Activated CD8-positive, alpha-beta T cell treated with anti-CD3 and anti-CD28 coated beads for 36 hours (primary cell): ENCODE measurements at regions not wholly inside any gene's neighbourhood (a gene's known extent, or its start where the extent isn't known, plus 50 kb on each side); places are given as distances from the start of the nearest gene placed in this dataset.

ENCODE experiments used
- ATAC-seq: fragments of 200-7000 bp; cut with Tn5 transposase; one replicate; pipeline ENCODE4 v1.10.0; 2021; ENCODE audit warnings: mild to moderate bottlenecking, moderate library complexity
- CTCF ChIA-PET: fragments of 350-600 bp; sonication (Branson Sonifier 250); formaldehyde crosslinking; loops from one replicate; lab custom pipeline; 2021; ENCODE audit warnings: antibody characterized with exemption; lab: Charles Lee
- POLR2A ChIA-PET: fragments of 350-600 bp; sonication (Branson Sonifier 250); formaldehyde crosslinking; loops from one replicate; lab custom pipeline; 2021; ENCODE audit warnings: antibody characterized with exemption; lab: Charles Lee
- DNase-seq: peaks from one replicate; pipeline ENCODE4 v3.0.0-alpha.2; 2020
- H3K27ac Mint-ChIP-seq: one replicate; pipeline ENCODE4 v1.8.0; 2021; ENCODE audit warnings: mild to moderate bottlenecking, mixed read lengths
- H3K27me3 Mint-ChIP-seq: one replicate; pipeline ENCODE4 v1.8.0; 2021; ENCODE audit warnings: mixed read lengths
- H3K36me3 Mint-ChIP-seq: one replicate; pipeline ENCODE4 v1.8.0; 2021; ENCODE audit warnings: low read depth, mixed read lengths
- H3K4me1 Mint-ChIP-seq: one replicate; pipeline ENCODE4 v1.8.0; 2021; ENCODE audit warnings: low read depth, mixed read lengths
- H3K4me3 Mint-ChIP-seq: one replicate; pipeline ENCODE4 v1.8.0; 2021; ENCODE audit warnings: mild to moderate bottlenecking, moderate library complexity, mixed read lengths
- H3K9me3 Mint-ChIP-seq: one replicate; pipeline ENCODE4 v1.8.0; 2021; ENCODE audit warnings: mixed read lengths
- CTCF ChIP-seq: fragments of 200-600 bp; IDR thresholded peaks from one replicate; pipeline ENCODE4 v1.8.0; 2022; ENCODE audit warnings: antibody characterized with exemption, mild to moderate bottlenecking
- intact Hi-C: fragments of 100-400 bp; cut with micrococcal nuclease; formaldehyde crosslinking; loops from one replicate; pipeline ENCODE4 v1.10.0; 2022

DNA sequence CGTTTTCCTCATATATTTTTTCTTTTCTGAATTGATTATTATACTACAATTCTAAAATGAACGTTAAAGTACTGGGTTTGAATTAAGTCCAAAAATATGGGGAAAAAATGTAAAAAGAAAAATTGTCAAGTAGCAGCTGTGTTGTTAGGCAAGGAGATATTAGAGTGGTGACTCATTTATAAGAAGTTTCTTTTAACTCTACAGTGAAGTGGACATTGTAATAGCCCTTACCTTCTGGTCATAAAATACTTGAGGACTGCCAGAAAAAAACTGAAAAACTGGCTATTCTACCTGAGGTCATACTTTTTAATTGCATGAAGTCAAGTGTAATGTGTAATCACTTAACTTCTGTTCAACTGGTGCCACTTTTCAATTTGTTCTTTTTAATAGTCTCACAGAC is 523.1 kb upstream of the TSPY4 start:
- Mint-ChIP-seq H3K4me3 (no peak overlapping the region), H3K4me1 (no peaks in the 10 kb centered on the region), H3K27ac (no peak overlapping the region), H3K27me3 (no peaks in the 10 kb centered on the region), H3K9me3 (no peaks in the 10 kb centered on the region), H3K36me3 (no peaks in the 10 kb centered on the region)
- intact Hi-C loops, result no loop called here
- DNase-seq (no peak), ATAC-seq (no peak)
- ChIA-PET CTCF (no interaction called here), POLR2A (no interaction called here)
- no peak for TF ChIP-seq CTCF

DNA sequence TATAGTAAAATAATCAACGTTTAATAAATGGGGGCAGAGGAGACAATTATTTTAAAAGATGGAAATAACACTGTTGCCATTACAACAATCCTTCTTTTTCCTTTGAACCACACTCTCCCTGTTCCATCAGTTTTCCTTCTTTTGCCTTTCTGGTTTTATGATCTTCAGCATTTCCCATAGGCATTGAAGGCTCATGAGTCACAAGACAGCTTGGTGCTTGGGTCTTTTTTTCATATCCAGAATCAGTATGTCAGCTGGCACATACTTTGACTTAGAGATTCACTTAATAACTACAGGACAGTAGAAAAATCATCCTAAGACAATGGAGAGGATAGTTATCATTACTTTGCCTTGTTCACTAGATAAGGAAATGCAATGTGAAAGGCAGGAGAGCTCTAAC is 521.6 kb upstream of the TSPY4 start:
- H3K27ac Mint-ChIP-seq, result no peak overlapping the region
- H3K27me3 Mint-ChIP-seq, result no peaks in the 10 kb centered on the region
- no peak for DNase-seq
- no peak overlapping the region for H3K4me3 Mint-ChIP-seq
- H3K36me3 Mint-ChIP-seq, result no peaks in the 10 kb centered on the region
- ChIA-PET POLR2A (no interaction called here), CTCF (no interaction called here)
- no peaks in the 10 kb centered on the region for H3K4me1 Mint-ChIP-seq
- no peak for ATAC-seq
- TF ChIP-seq CTCF, result no peak
- H3K9me3 Mint-ChIP-seq, result no peaks in the 10 kb centered on the region
- intact Hi-C loops, result no loop called here

DNA sequence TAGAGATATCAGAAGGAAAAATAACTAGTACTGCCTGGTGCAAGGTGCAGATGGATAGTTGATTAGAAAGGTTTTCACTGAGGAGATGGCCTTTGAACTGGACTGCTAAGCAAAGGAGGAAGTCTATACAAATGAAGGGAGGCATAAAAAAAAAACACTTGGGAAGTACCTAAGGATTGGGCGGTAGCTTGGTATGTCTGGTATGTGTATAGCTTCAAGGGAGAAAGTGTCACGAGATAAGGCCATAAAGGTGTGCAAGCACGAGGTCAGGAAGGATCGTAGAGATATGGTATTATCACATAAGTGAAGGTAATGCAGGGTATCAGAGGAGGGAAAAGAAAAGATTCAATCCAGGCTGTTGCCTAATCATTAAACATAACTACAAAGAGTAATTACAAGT is 517.2 kb upstream of the TSPY4 start:
- DNase-seq (no peak), ATAC-seq (no peak)
- POLR2A ChIA-PET, result no interaction called here
- Mint-ChIP-seq H3K9me3 (no peaks in the 10 kb centered on the region), H3K4me3 (no peak overlapping the region), H3K4me1 (no peaks in the 10 kb centered on the region), H3K36me3 (no peaks in the 10 kb centered on the region), H3K27me3 (no peaks in the 10 kb centered on the region), H3K27ac (no peak overlapping the region)
- TF ChIP-seq CTCF, result no peak
- CTCF ChIA-PET, result no interaction called here
- intact Hi-C loops, result no loop called here

- no peak for TF ChIP-seq CTCF
- Mint-ChIP-seq H3K27ac (no peak overlapping the region), H3K4me1 (no peaks in the 10 kb centered on the region), H3K27me3 (no peaks in the 10 kb centered on the region), H3K9me3 (no peaks in the 10 kb centered on the region), H3K4me3 (no peak overlapping the region), H3K36me3 (no peaks in the 10 kb centered on the region)
- ChIA-PET POLR2A (no interaction called here), CTCF (no interaction called here)
- intact Hi-C loops, result no loop called here
- ATAC-seq (no peak), DNase-seq (no peak)
Measured at GRCh38 chrY:8821106-8821505, 516.2 kb upstream of the TSPY4 start.

GRCh38 chrY:8852278-8852677 is 485.0 kb upstream of the TSPY4 start:
- H3K4me3 Mint-ChIP-seq, result no peak overlapping the region
- ChIA-PET CTCF (no interaction called here), POLR2A (no interaction called here)
- TF ChIP-seq CTCF, result no peak
- DNase-seq (no peak), ATAC-seq (no peak)
- no peaks in the 10 kb centered on the region for H3K27me3 Mint-ChIP-seq
- H3K36me3 Mint-ChIP-seq, result no peaks in the 10 kb centered on the region
- H3K9me3 Mint-ChIP-seq, result no peaks in the 10 kb centered on the region
- no peak overlapping the region for H3K27ac Mint-ChIP-seq
- H3K4me1 Mint-ChIP-seq, result no peaks in the 10 kb centered on the region
- intact Hi-C loops, result no loop called here
